NCI-H1436 (cell line): ENCODE measurements at regions not wholly inside any gene's neighbourhood (a gene's known extent, or its start where the extent isn't known, plus 50 kb on each side); places are given as distances from the start of the nearest gene placed in this dataset.
"Not testable (repeated sequence)": the region's sequence is repeated elsewhere in the genome, so short reads cannot be mapped to it uniquely, and the experiment has no call there.

ENCODE experiments used
- DNase-seq: peaks from one replicate; lab custom pipeline; 2025; lab: John Stamatoyannopoulos, UW

DNA sequence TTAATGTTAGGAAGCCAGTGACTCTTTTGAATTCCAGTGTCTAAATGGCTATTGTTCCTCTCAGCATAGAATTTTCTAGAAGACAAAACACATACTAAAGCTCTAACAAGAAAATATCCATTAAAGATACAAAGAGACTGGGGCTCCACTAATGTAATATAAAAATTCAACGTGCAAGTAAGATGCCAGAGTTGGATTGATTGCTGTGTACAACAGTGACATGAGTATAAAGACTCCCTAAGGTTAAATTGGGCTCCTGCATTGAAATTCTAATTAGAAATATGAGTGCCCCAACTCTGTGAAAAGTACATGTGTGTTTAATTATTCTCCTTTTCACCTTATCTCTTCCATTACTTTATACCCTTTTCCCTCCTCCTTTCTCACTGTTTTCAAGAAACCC is 253.6 kb upstream of the G2E3 start:
- DNase-seq, result no peak

DNA sequence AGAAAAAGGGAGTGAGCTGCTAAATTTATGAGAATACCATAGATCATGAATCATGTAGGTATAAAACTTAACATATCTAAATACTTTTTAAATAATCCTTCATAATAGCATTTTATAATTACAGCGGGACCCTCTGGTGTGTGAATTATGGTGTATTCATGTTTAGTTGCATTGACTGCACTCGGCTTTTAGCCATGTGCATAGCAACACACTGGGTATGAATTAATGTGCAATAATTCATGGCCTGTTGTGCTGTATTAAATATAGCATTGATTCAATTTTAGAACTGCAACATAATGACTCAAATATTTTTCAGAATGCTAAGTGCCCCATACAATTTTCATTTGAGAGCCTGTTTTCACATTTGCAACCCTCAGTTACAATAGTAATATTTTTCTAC is 249.6 kb upstream of the G2E3 start:
- DNase-seq, result no peak

DNA sequence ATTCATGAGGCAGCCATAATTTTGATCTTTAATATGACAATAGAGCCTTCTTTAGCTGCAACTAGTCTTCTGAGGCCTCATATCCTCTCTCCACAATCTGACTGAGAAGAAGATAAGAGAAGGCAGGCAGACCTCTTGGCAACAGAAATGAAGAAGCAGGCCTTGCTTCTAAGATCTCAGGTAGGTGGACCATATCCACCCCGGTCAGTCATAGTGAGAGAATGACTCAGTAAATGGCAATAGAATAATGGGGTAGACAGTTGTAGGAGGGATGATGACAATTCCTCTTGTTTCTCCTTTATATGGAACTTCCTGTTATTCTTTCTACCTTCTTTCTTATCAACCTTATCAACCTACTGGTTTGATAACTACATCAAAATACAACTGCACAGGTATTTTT is 246.7 kb upstream of the G2E3 start:
- DNase-seq, result no peak

GRCh38 chr14:30317729-30318128 is 241.2 kb upstream of the G2E3 start:
- DNase-seq, result no peak

- DNase-seq, result no peak
Measured at GRCh38 chr14:30322819-30323218, 236.1 kb upstream of the G2E3 start.

DNA sequence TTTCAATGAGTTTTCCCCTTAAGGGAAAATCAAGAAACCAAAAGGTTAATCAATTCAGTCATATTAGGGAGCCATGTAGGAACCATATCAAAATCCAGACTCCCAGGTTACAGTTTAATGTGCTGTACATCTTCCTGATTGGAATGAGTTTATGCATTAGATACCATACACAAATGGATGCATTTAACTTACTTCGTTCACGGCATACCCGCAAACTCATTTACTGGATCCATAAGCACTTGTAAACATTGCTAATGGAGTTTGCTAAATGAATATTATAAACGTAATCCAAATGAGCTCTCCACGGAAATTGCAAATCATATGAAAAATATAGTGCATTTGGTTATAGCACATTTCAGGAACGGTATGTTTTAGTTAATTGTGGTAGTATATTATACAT is 228.9 kb upstream of the G2E3 start:
- no peak for DNase-seq

GRCh38 chr14:30330445-30330844 is 228.5 kb upstream of the G2E3 start:
- peak; percentile 3 for DNase-seq

DNA sequence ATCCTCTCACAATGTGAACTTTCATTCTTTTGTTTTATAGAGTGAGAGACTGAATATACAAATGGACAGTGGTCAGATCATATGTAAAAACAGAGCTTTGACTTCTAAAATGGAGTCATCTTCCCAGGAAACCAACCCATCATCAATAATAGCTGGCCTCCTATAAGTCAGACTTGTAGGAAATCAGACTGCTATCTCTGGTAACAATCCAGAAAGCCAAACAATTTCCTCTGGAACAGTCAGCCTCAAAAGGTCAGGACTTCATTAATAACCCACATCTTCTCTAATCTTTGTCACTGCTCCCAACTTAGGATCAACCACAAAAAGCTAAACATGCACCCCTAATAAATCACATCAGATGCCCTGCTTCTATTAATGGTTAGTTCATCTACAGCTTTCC is 227.9 kb upstream of the G2E3 start:
- no peak for DNase-seq

- DNase-seq, result no peak
Measured at GRCh38 chr14:30332374-30332773, 226.6 kb upstream of the G2E3 start.

DNA sequence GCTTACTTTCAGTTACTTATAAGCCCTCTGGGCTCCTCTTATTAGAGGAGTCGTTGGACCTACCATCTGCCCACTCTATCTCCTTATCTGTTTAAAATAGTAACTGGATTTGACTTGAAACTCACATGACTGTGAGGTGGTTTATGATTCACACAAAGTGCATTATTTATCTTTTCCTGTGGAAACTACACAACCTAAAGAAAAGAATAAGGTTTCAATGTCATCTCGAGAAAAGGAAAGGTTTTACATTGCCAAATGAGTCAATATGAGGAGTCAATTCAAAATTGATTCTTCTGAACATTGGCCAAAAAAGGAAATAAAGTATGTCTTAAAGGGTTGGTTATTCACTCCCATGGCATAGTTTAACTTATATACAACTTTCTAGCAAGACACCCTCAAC is 225.0 kb upstream of the G2E3 start:
- DNase-seq, result no peak

DNA sequence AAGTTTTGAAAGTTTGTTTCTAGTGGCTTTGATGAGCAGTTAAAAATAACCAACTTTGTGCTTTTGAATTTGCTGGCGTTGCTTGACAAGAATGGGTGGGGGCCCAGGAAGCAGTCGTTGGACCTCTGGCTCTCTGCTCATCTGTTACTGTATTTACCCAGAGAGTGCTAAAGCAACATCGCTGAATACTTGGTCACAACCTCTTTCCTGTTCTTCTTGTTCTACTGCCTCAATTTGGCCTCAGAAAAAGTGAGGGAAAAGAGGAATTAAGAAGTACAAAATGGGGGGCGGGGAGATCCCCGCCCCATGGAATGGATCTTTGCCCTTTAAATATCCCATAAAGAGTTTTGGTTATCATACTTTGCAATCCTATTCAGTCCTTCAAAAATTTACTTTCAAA is 221.5 kb upstream of the G2E3 start:
- no peak for DNase-seq

DNA sequence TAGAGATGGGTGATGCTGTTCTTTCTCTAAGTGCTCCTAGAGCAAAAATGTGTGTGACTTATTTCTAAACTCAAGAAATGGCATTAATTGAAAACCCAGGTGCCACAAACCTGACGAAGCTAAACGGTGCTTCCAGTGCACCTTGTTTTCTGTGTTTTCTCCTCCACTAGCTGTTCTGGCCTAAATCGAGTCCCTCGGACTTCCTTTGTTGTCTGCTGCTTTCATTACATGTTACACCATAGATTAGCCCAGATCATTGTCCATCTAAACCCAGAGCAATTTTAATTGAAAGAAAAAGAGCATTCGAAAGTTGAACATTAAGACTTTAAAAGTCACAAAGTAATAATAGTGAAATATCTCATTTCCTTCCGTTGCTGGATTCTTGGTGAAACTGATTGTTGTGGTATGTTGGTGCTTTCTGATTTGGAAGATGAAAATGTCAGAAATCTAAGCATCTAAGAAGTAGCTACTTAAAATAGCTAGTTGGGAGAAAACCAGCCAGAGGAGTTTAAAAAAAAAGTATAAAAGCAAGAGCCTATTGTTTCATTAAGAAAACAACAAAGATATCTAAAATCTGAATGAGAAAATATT is 219.6 kb upstream of the G2E3 start:
- no peak for DNase-seq

DNA sequence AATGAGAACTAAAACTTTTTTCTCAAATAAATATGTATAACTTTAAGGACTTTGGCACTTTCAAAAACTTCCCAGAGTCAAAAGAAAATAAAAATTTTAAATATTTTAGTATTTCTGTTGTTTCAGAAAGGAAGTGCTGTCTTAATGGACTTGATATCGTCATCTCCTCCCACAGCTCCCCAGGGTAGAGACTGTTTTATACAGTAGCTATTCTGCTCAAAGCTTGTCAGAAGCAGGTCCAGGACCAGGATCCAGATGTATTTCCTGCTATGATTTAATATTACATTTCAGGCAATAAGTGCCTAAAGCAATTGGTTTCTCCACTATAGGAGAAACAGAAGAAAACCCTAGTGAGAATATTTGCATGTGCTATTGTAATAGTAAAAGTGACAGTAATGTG is 218.5 kb upstream of the G2E3 start:
- DNase-seq, result no peak

GRCh38 chr14:30345511-30345910 is 213.4 kb upstream of the G2E3 start:
- DNase-seq, result no peak

- no peak for DNase-seq
Measured at GRCh38 chr14:30348445-30348844, 210.5 kb upstream of the G2E3 start.

- DNase-seq, result no peak
Measured at GRCh38 chr14:30349520-30349919, 209.4 kb upstream of the G2E3 start.

GRCh38 chr14:30354439-30354838 is 204.5 kb upstream of the G2E3 start:
- DNase-seq, result peak; percentile 72

DNA sequence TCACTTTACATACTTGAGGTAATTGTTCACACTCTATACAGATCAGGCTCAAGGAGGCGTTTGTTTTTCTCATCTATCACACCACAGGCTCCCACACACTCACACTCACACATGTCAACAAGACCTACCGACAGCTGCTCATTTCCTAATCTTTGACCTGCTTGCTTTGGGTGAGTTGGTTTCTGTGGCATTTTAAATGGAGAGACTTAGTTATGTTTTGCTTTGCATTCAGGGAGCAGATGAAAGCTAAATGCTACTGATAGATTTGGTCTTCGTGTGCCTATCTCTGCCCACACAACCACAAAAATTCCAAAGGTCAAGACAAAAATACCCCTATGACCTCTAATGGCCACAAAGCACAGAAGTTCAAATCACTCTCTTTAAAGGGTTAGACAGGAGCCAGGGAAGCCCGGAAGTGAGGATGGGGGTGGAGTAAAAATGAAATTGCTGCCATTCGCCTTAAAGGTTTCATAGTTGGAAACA is 203.5 kb upstream of the G2E3 start:
- peak; percentile 3 for DNase-seq

GRCh38 chr14:30356438-30357202 is 202.3 kb upstream of the G2E3 start:
- no peak for DNase-seq

- DNase-seq, result no peak
Measured at GRCh38 chr14:30357791-30358190, 201.2 kb upstream of the G2E3 start.

DNA sequence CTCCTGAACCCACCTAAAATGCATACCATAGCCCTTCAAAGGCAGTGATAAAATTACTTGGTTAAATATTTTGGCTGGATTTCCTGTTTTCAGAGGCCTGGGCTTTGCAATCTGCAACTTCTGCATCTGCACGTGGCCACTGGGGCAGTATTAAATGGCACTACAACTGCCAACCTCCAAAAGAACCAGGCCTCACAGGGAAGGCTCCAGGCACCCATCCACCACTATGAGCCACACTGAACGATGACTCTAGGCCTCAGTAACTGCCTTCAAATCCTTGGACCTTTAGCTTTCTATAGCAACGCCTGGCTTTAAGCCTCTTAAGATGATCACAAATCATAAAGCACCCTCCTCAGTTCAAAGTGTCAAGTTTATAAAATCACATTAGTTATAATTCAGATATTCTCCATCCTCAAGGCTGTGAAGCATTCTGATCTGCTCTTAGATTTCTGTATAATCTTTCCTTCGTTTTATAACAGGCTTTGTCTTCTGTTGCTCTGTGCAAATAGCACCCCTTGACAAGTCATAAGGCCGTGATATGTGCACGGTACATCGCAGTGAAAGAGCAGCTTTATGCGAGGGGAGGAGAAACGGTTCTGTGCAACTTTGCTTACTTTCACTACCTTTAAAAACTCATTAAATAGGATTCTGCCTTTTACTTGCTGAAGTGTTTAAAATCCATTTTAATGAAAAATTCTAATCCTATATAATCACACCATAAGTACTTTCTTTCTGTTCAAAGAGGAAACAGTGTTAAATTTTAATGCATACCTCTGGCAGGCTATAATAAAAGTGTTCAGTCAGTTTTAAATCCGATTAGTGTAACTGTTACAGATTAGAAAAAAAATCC is 196.4 kb upstream of the G2E3 start:
- DNase-seq, result no peak

DNA sequence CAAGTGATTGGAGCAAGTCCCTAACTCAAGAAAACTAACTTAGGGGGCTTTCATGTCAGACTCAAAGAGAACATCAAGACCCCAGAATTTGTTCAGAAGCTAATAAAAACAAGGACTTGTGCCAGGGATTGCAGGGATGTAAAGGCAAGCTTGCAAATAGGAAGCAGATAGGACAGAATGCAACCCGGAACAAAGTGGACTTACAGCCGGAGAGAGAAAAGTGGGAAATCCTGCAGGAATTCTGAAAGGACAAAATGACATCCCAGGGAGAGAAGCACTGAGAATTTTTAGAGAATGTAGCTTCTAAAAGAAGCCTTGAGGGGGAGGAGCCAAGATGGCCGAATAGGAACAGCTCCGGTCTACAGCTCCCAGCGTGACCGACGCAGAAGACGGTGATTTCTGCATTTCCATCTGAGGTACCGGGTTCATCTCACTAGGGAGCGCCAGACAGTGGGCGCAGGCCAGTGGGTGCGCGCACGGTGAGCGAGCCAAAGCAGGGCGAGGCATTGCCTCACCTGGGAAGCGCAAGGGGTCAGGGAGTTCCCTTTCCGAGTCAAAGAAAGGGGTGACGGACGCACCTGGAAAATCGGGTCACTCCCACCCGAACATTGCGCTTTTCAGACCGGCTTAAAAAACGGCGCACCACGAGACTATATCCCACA is 195.6 kb upstream of the G2E3 start:
- DNase-seq, result not testable (repeated sequence)
